Prostate gland (tissue), 2 donors: ENCODE measurements at regions not wholly inside any gene's neighbourhood (a gene's known extent, or its start where the extent isn't known, plus 50 kb on each side); places are given as distances from the start of the nearest gene placed in this dataset.
"Not testable (repeated sequence)": the region's sequence is repeated elsewhere in the genome, so short reads cannot be mapped to it uniquely, and the experiment has no call there.

Source experiments
- POLR2A ChIP-seq: fragments of 450-650 bp; IDR thresholded peaks from one replicate; pipeline ENCODE4 v1.6.1; 2016; ENCODE audit warnings: antibody characterized with exemption, mild to moderate bottlenecking
- TF ChIP-seq, protein P1 (sequence below), 4 experiments: fragments of 200-600 bp in 2 of 4; fragments of 450-650 bp in 2 of 4; sonication (generic) in 2 of 4; IDR thresholded peaks; 1 replicate in 3 of 4; 2 replicates in 1 of 4; pipeline ENCODE4 v1.5.1; 2016 to 2019; ENCODE audit warnings: antibody characterized with exemption in 4 of 4, mild to moderate bottlenecking in 2 of 4, moderate library complexity in 2 of 4

GRCh38 chr2:111382507-111382906, 261.8 kb downstream of the BCL2L11 start:
- not testable (repeated sequence) for TF ChIP-seq POLR2A
- TF ChIP-seq, protein P1, sequence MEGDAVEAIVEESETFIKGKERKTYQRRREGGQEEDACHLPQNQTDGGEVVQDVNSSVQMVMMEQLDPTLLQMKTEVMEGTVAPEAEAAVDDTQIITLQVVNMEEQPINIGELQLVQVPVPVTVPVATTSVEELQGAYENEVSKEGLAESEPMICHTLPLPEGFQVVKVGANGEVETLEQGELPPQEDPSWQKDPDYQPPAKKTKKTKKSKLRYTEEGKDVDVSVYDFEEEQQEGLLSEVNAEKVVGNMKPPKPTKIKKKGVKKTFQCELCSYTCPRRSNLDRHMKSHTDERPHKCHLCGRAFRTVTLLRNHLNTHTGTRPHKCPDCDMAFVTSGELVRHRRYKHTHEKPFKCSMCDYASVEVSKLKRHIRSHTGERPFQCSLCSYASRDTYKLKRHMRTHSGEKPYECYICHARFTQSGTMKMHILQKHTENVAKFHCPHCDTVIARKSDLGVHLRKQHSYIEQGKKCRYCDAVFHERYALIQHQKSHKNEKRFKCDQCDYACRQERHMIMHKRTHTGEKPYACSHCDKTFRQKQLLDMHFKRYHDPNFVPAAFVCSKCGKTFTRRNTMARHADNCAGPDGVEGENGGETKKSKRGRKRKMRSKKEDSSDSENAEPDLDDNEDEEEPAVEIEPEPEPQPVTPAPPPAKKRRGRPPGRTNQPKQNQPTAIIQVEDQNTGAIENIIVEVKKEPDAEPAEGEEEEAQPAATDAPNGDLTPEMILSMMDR (IDR thresholded peaks at IDR 0.05) = not testable (repeated sequence)
